ENCODE measurements at regions not wholly inside any gene's neighbourhood (a gene's known extent, or its start where the extent isn't known, plus 50 kb on each side); places are given as distances from the start of the nearest gene placed in this dataset.

DNA sequence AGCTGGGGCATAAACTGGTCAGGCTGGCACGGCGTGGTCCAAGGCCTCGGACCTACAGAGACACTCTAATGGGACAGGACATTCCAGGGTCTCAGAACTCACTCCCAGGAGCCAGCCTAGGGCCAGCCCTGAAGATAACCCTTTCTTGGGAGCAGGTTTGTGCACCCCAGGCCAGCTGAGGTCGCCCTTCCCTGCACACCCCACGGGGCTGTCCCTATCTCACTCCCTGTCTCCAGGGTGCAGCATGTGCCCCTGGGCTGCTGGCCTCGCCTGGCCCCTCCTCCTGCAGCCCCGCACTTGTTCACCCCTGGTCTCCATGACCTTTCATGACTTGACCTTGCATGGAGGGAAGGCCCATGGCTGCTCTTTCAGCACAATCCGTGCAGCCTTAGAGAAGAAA, 1321.8 kb downstream of the BRD1 start:
- TF ChIP-seq, protein P1, sequence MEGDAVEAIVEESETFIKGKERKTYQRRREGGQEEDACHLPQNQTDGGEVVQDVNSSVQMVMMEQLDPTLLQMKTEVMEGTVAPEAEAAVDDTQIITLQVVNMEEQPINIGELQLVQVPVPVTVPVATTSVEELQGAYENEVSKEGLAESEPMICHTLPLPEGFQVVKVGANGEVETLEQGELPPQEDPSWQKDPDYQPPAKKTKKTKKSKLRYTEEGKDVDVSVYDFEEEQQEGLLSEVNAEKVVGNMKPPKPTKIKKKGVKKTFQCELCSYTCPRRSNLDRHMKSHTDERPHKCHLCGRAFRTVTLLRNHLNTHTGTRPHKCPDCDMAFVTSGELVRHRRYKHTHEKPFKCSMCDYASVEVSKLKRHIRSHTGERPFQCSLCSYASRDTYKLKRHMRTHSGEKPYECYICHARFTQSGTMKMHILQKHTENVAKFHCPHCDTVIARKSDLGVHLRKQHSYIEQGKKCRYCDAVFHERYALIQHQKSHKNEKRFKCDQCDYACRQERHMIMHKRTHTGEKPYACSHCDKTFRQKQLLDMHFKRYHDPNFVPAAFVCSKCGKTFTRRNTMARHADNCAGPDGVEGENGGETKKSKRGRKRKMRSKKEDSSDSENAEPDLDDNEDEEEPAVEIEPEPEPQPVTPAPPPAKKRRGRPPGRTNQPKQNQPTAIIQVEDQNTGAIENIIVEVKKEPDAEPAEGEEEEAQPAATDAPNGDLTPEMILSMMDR (IDR thresholded peaks at IDR 0.05) = no peak
- no peak for TF ChIP-seq POLR2A (IDR thresholded peaks at IDR 0.05)

Data from adrenal gland (tissue), 5 donors.